Left lung (tissue), 4 donors: ENCODE measurements at regions not wholly inside any gene's neighbourhood (a gene's known extent, or its start where the extent isn't known, plus 50 kb on each side); places are given as distances from the start of the nearest gene placed in this dataset.

ENCODE experiments used
- ATAC-seq: fragments of 200-7000 bp; cut with Tn5 transposase; one replicate; pipeline ENCODE4 v1.9.1; 2020; ENCODE audit warnings: moderate library complexity
- DNase-seq, 4 donors: peaks; one replicate each; pipeline ENCODE4 v3.0.0-alpha.2; 2013 to 2020
- H3K27ac ChIP-seq, 2 donors: fragments of 200-600 bp; sonication (generic) in 1 of 2; one replicate each; pipeline versions ENCODE4 v1.5.0 to v1.8.0; 2020 to 2021
- H3K27me3 ChIP-seq, 2 donors: fragments of 200-600 bp; sonication (generic) in 1 of 2; one replicate each; pipeline versions ENCODE4 v1.5.0 to v1.8.0; 2020 to 2021
- H3K36me3 ChIP-seq, 2 donors: fragments of 200-600 bp; sonication (generic) in 1 of 2; one replicate each; pipeline versions ENCODE4 v1.5.0 to v1.8.0; 2020 to 2021
- H3K4me1 ChIP-seq, 2 donors: fragments of 200-600 bp; one replicate each; pipeline ENCODE4 v1.8.0; 2021
- H3K4me3 ChIP-seq, 2 donors: fragments of 200-600 bp; sonication (generic) in 1 of 2; one replicate each; pipeline versions ENCODE4 v1.5.0 to v1.8.0; 2020 to 2021; ENCODE audit warnings: mild to moderate bottlenecking in 1 of 2
- H3K9me3 ChIP-seq, 2 donors: fragments of 200-600 bp; sonication (generic) in 1 of 2; one replicate each; pipeline versions ENCODE4 v1.5.0 to v1.8.0; 2020 to 2021
- CTCF ChIP-seq, 2 donors: fragments of 200-600 bp; sonication (generic) in 1 of 2; IDR thresholded peaks; one replicate each; pipeline versions ENCODE4 v1.5.0 to v1.8.0; 2021; ENCODE audit warnings: antibody characterized with exemption in 2 of 2
- intact Hi-C, 2 donors: fragments of 100-400 bp; cut with DNase I; formaldehyde crosslinking; loops; one replicate each; pipeline versions ENCODE4 v1.11.2 to v1.14.2; 2022
- donor health status: DM: no; HTN: yes; CAD: no.
- donor health status: DM: no; HTN: no; CAD: no.

GRCh38 chr3:87837076-87837475, 221.7 kb downstream of the CGGBP1 start:
- H3K36me3 ChIP-seq = no peaks in the 10 kb centered on the region
- no peak for DNase-seq
- no peaks in the 10 kb centered on the region for H3K4me1 ChIP-seq
- ATAC-seq = no peak
- H3K9me3 ChIP-seq = peaks cover 0 to 6% of the 10 kb centered on the region in 2 donors
- no peaks in the 10 kb centered on the region for H3K27me3 ChIP-seq
- H3K27ac ChIP-seq = no peak overlapping the region
- TF ChIP-seq CTCF (IDR thresholded peaks at IDR 0.05) = no peak
- no peak overlapping the region for H3K4me3 ChIP-seq
- intact Hi-C loops = no loop called here

GRCh38 chr3:87836026-87836425, 222.8 kb downstream of the CGGBP1 start:
- no peak for ATAC-seq
- no peaks in the 10 kb centered on the region for H3K27me3 ChIP-seq
- no peak for TF ChIP-seq CTCF (IDR thresholded peaks at IDR 0.05)
- no peak overlapping the region for H3K27ac ChIP-seq
- no peaks in the 10 kb centered on the region for H3K4me1 ChIP-seq
- no peaks in the 10 kb centered on the region for H3K36me3 ChIP-seq
- peaks cover 0 to 6% of the 10 kb centered on the region in 2 donors for H3K9me3 ChIP-seq
- no peak for DNase-seq
- H3K4me3 ChIP-seq = no peak overlapping the region
- intact Hi-C loops = no loop called here

GRCh38 chr3:87835236-87835635, 223.6 kb downstream of the CGGBP1 start:
- ATAC-seq = no peak
- Histone ChIP-seq H3K4me1 (no peaks in the 10 kb centered on the region), H3K4me3 (no peak overlapping the region), H3K27ac (no peak overlapping the region), H3K36me3 (no peaks in the 10 kb centered on the region), H3K9me3 (peaks cover 0 to 6% of the 10 kb centered on the region in 2 donors), H3K27me3 (no peaks in the 10 kb centered on the region)
- DNase-seq = no peak
- intact Hi-C loops = no loop called here
- TF ChIP-seq CTCF (IDR thresholded peaks at IDR 0.05) = no peak

GRCh38 chr3:87834327-87834726, 224.5 kb downstream of the CGGBP1 start:
- intact Hi-C loops = no loop called here
- ATAC-seq (no peak), DNase-seq (no peak)
- Histone ChIP-seq H3K9me3 (peaks cover 0 to 5% of the 10 kb centered on the region in 2 donors), H3K4me3 (no peak overlapping the region), H3K27ac (no peak overlapping the region), H3K36me3 (no peaks in the 10 kb centered on the region), H3K27me3 (no peaks in the 10 kb centered on the region), H3K4me1 (no peaks in the 10 kb centered on the region)
- no peak for TF ChIP-seq CTCF (IDR thresholded peaks at IDR 0.05)

GRCh38 chr3:87833039-87833377, 225.8 kb downstream of the CGGBP1 start:
- H3K36me3 ChIP-seq = no peaks in the 10 kb centered on the region
- DNase-seq (no peak), ATAC-seq (no peak)
- H3K4me1 ChIP-seq = no peaks in the 10 kb centered on the region
- no peaks in the 10 kb centered on the region for H3K9me3 ChIP-seq
- no peaks in the 10 kb centered on the region for H3K27me3 ChIP-seq
- H3K27ac ChIP-seq = no peak overlapping the region
- TF ChIP-seq CTCF (IDR thresholded peaks at IDR 0.05) = no peak
- intact Hi-C loops = no loop called here
- no peak overlapping the region for H3K4me3 ChIP-seq
